Neural cell (in vitro differentiated cells): ENCODE measurements at regions not wholly inside any gene's neighbourhood (a gene's known extent, or its start where the extent isn't known, plus 50 kb on each side); places are given as distances from the start of the nearest gene placed in this dataset.
"Not testable (repeated sequence)": the region's sequence is repeated elsewhere in the genome, so short reads cannot be mapped to it uniquely, and the experiment has no call there.

Experiments
- EZH2 ChIP-seq: fragments of 200-600, 300-800 bp; shearing (Covaris generic), sonication (generic); IDR thresholded peaks from 2 replicates; pipeline ENCODE4 v1.6.1; 2014; ENCODE audit warnings: antibody characterized with exemption, low read length, borderline replicate concordance, mild to moderate bottlenecking; ENCODE audit not compliant: insufficient read depth, poor library complexity, severe bottlenecking
- MXI1 ChIP-seq: fragments of 450-650 bp; conservative IDR thresholded peaks from 2 replicates; pipeline ENCODE4 v1.6.1; 2014; ENCODE audit warnings: antibody characterized with exemption, mild to moderate bottlenecking; ENCODE audit not compliant: poor library complexity, severe bottlenecking
- POLR2AphosphoS5 ChIP-seq: IDR thresholded peaks from 2 replicates; pipeline ENCODE4 v1.6.1; 2012
- RAD21 ChIP-seq: fragments of 450-650 bp; conservative IDR thresholded peaks from 2 replicates; pipeline ENCODE4 v1.6.1; 2014; ENCODE audit warnings: antibody characterized with exemption, mild to moderate bottlenecking, moderate library complexity
- TF ChIP-seq, protein P1 (sequence below): fragments of 450-650 bp; IDR thresholded peaks from 2 replicates; pipeline ENCODE4 v1.5.1; 2014; ENCODE audit warnings: antibody characterized with exemption, mild to moderate bottlenecking, moderate library complexity; ENCODE audit not compliant: poor library complexity, severe bottlenecking
- TF ChIP-seq, protein P2 (sequence below): IDR thresholded peaks from 2 replicates; pipeline ENCODE4 v1.6.1; 2012; ENCODE audit warnings: borderline replicate concordance

DNA sequence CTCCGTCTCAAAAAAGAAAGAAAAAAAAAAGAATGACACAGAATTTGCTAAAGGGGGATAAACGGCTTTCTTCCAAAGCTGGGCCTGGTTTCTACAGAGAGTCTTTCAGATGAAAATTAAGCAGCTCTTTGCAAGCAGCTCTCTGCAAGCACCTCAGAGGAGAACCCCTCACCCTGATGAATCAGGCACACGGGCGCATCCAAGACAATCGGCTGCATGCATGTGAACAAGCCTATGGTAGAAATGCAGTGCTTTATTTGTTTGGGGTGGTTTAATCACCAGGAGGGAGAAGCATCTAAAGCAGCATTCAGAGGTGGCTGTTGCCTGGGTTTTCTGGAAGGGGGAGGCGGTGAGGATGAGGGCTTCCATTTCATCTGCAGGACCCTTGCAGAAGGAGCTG, 78.0 kb upstream of the CLEC6A start:
- TF ChIP-seq, protein P1, sequence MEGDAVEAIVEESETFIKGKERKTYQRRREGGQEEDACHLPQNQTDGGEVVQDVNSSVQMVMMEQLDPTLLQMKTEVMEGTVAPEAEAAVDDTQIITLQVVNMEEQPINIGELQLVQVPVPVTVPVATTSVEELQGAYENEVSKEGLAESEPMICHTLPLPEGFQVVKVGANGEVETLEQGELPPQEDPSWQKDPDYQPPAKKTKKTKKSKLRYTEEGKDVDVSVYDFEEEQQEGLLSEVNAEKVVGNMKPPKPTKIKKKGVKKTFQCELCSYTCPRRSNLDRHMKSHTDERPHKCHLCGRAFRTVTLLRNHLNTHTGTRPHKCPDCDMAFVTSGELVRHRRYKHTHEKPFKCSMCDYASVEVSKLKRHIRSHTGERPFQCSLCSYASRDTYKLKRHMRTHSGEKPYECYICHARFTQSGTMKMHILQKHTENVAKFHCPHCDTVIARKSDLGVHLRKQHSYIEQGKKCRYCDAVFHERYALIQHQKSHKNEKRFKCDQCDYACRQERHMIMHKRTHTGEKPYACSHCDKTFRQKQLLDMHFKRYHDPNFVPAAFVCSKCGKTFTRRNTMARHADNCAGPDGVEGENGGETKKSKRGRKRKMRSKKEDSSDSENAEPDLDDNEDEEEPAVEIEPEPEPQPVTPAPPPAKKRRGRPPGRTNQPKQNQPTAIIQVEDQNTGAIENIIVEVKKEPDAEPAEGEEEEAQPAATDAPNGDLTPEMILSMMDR, result not testable (repeated sequence)
- not testable (repeated sequence) for TF ChIP-seq RAD21, EZH2, MXI1, POLR2AphosphoS5
- TF ChIP-seq, protein P2, sequence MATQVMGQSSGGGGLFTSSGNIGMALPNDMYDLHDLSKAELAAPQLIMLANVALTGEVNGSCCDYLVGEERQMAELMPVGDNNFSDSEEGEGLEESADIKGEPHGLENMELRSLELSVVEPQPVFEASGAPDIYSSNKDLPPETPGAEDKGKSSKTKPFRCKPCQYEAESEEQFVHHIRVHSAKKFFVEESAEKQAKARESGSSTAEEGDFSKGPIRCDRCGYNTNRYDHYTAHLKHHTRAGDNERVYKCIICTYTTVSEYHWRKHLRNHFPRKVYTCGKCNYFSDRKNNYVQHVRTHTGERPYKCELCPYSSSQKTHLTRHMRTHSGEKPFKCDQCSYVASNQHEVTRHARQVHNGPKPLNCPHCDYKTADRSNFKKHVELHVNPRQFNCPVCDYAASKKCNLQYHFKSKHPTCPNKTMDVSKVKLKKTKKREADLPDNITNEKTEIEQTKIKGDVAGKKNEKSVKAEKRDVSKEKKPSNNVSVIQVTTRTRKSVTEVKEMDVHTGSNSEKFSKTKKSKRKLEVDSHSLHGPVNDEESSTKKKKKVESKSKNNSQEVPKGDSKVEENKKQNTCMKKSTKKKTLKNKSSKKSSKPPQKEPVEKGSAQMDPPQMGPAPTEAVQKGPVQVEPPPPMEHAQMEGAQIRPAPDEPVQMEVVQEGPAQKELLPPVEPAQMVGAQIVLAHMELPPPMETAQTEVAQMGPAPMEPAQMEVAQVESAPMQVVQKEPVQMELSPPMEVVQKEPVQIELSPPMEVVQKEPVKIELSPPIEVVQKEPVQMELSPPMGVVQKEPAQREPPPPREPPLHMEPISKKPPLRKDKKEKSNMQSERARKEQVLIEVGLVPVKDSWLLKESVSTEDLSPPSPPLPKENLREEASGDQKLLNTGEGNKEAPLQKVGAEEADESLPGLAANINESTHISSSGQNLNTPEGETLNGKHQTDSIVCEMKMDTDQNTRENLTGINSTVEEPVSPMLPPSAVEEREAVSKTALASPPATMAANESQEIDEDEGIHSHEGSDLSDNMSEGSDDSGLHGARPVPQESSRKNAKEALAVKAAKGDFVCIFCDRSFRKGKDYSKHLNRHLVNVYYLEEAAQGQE, result not testable (repeated sequence)
